ENCODE measurements at regions not wholly inside any gene's neighbourhood (a gene's known extent, or its start where the extent isn't known, plus 50 kb on each side); places are given as distances from the start of the nearest gene placed in this dataset.

DNA sequence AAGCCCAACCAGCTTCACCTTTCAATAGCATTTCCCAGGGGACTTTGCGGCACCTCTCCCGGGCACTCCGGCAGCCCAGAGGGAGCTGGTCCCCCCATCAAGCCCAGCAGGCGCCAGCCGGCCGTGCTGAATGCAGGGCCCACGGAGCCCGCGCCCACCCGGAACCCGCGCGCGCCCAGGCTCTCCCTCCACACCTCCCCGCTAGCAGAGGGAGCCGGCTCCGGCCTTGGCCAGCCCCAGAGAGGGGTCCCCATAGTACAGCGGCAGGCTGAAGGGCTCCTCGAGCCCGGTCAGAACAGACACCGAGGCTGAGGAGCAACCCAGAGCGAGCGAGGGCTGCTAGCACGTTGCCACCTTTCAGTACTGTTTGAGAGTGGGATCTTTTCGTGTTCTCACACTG is 300.8 kb downstream of the DSEL start:
- Histone ChIP-seq H3K79me2 (ENCODE audit: insufficient read depth, low read length) (no peaks in the 10 kb centered on the region), H3K27ac (ENCODE audit: low read depth in 1 of 2, low read length in 2 of 2) (no peak overlapping the region), H3K4me1 (ENCODE audit: control insufficient read depth in 1 of 2, insufficient read depth in 2 of 2, low read length in 2 of 2) (no peaks in the 10 kb centered on the region), H3K9ac (ENCODE audit: insufficient read depth, low read length, poor library complexity, severe bottlenecking) (no peak overlapping the region), H3K9me3 (replicated peaks in 1 of 2; ENCODE audit: control insufficient read depth in 1 of 2, insufficient read depth in 1 of 2, low read length in 2 of 2) (no peaks in the 10 kb centered on the region), H3K36me3 (replicated peaks in 1 of 2; ENCODE audit: control insufficient read depth in 1 of 2, insufficient read depth in 2 of 2, low read length in 2 of 2) (no peaks in the 10 kb centered on the region), H3K4me3 (replicated peaks in 1 of 3; ENCODE audit: low read depth in 2 of 3, low read length in 3 of 3) (no peak overlapping the region), H2AFZ (ENCODE audit: insufficient read depth, low read depth, low read length, poor library complexity, severe bottlenecking) (no peak overlapping the region), H3K4me2 (replicated peaks; ENCODE audit: extremely low read depth, low read length, poor library complexity, severe bottlenecking) (no peak overlapping the region), H4K20me1 (ENCODE audit: insufficient read depth, low read length) (no peaks in the 10 kb centered on the region), H3K27me3 (ENCODE audit: control insufficient read depth in 2 of 2, insufficient read depth in 2 of 2, low read length in 2 of 2) (no peaks in the 10 kb centered on the region)
- H3K27me3 Mint-ChIP-seq (ENCODE audit: low read depth in 3 of 3), result peaks cover 0 to 2% (median 0%) of the 10 kb centered on the region in 3 donors
- H3K4me1 Mint-ChIP-seq, result no peaks in the 10 kb centered on the region
- no peaks in the 10 kb centered on the region for H3K36me3 Mint-ChIP-seq
- TF ChIP-seq, protein P1, sequence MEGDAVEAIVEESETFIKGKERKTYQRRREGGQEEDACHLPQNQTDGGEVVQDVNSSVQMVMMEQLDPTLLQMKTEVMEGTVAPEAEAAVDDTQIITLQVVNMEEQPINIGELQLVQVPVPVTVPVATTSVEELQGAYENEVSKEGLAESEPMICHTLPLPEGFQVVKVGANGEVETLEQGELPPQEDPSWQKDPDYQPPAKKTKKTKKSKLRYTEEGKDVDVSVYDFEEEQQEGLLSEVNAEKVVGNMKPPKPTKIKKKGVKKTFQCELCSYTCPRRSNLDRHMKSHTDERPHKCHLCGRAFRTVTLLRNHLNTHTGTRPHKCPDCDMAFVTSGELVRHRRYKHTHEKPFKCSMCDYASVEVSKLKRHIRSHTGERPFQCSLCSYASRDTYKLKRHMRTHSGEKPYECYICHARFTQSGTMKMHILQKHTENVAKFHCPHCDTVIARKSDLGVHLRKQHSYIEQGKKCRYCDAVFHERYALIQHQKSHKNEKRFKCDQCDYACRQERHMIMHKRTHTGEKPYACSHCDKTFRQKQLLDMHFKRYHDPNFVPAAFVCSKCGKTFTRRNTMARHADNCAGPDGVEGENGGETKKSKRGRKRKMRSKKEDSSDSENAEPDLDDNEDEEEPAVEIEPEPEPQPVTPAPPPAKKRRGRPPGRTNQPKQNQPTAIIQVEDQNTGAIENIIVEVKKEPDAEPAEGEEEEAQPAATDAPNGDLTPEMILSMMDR (IDR thresholded peaks at IDR 0.05), result no peak
- WGBS (ENCODE audit: insufficient coverage), result 89% methylated on average over 3 of the region's 25 CpGs
- no peak overlapping the region for H3K4me3 Mint-ChIP-seq
- no peak overlapping the region for H3K27ac Mint-ChIP-seq
- DNase-seq, result no peak
- peaks cover 0 to 5% (median 0%) of the 10 kb centered on the region in 7 donors for H3K9me3 Mint-ChIP-seq
- intact Hi-C loops (cut with micrococcal nuclease), result loop anchor here (5.0 to 10.0 kb wide), 3 partner anchors 1439 to 1522 kb away; no protein-coding TSS in a partner anchor

DNA sequence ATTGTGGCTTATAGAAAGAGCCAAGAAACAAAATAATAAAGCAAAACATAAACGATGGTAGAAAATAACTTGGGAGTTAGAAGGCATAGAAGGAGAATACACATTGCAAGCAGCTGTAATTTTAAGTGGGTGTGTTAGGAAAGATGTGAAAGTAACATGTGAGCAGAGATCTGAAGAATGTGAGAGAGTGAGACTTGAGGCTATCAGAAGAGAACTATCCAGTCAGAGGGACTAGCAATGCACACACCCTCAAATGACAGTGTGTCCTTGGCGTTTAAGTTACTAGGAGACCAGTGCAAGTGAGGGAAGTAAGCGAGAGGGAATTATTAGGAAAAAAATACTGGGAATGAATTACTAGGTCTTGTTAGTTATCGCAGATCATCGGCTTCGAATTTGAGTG is 304.9 kb downstream of the DSEL start:
- Histone ChIP-seq H3K36me3 (replicated peaks in 1 of 2; ENCODE audit: control insufficient read depth in 1 of 2, insufficient read depth in 2 of 2, low read length in 2 of 2) (no peaks in the 10 kb centered on the region), H3K4me1 (ENCODE audit: control insufficient read depth in 1 of 2, insufficient read depth in 2 of 2, low read length in 2 of 2) (no peaks in the 10 kb centered on the region), H3K4me2 (replicated peaks; ENCODE audit: extremely low read depth, low read length, poor library complexity, severe bottlenecking) (no peak overlapping the region), H3K27ac (ENCODE audit: low read depth in 1 of 2, low read length in 2 of 2) (no peak overlapping the region), H3K79me2 (ENCODE audit: insufficient read depth, low read length) (no peaks in the 10 kb centered on the region), H3K4me3 (replicated peaks in 1 of 3; ENCODE audit: low read depth in 2 of 3, low read length in 3 of 3) (no peak overlapping the region), H3K9me3 (replicated peaks in 1 of 2; ENCODE audit: control insufficient read depth in 1 of 2, insufficient read depth in 1 of 2, low read length in 2 of 2) (no peaks in the 10 kb centered on the region), H2AFZ (ENCODE audit: insufficient read depth, low read depth, low read length, poor library complexity, severe bottlenecking) (no peak overlapping the region), H3K27me3 (ENCODE audit: control insufficient read depth in 2 of 2, insufficient read depth in 2 of 2, low read length in 2 of 2) (no peaks in the 10 kb centered on the region), H3K9ac (ENCODE audit: insufficient read depth, low read length, poor library complexity, severe bottlenecking) (no peak overlapping the region), H4K20me1 (ENCODE audit: insufficient read depth, low read length) (no peaks in the 10 kb centered on the region)
- no peaks in the 10 kb centered on the region for H3K4me1 Mint-ChIP-seq
- no peak for DNase-seq
- WGBS (ENCODE audit: insufficient coverage), result 96% methylated on average over 5 of the region's 6 CpGs
- peaks cover 0 to 1% (median 0%) of the 10 kb centered on the region in 3 donors for H3K27me3 Mint-ChIP-seq (ENCODE audit: low read depth in 3 of 3)
- no peak overlapping the region for H3K27ac Mint-ChIP-seq
- intact Hi-C loops (cut with micrococcal nuclease), result loop anchor here (10.0 kb wide), 2 partner anchors 1443 to 1453 kb away; no protein-coding TSS in a partner anchor
- peaks cover 0 to 5% (median 0%) of the 10 kb centered on the region in 7 donors for H3K9me3 Mint-ChIP-seq
- H3K4me3 Mint-ChIP-seq, result no peak overlapping the region
- TF ChIP-seq, protein P1 (IDR thresholded peaks at IDR 0.05), result no peak
- H3K36me3 Mint-ChIP-seq, result no peaks in the 10 kb centered on the region
